ENCODE measurements at regions not wholly inside any gene's neighbourhood (a gene's known extent, or its start where the extent isn't known, plus 50 kb on each side); places are given as distances from the start of the nearest gene placed in this dataset.
"Not testable (repeated sequence)": the region's sequence is repeated elsewhere in the genome, so short reads cannot be mapped to it uniquely, and the experiment has no call there.

GRCh38 chr20:4625687-4626086, 60.6 kb upstream of the PRNP start:
- Mint-ChIP-seq H3K27ac (no peak overlapping the region), H3K27me3 (ENCODE audit: low read depth) (peaks cover 21% of the 10 kb centered on the region), H3K36me3 (no peaks in the 10 kb centered on the region), H3K9me3 (peaks cover 34% of the 10 kb centered on the region), H3K4me3 (no peak overlapping the region), H3K4me1 (peaks cover 4% of the 10 kb centered on the region)
- no peak for DNase-seq (ENCODE audit: low spot score in 2 of 2, unreplicated experiment in 2 of 2)
- TF ChIP-seq, protein P1, sequence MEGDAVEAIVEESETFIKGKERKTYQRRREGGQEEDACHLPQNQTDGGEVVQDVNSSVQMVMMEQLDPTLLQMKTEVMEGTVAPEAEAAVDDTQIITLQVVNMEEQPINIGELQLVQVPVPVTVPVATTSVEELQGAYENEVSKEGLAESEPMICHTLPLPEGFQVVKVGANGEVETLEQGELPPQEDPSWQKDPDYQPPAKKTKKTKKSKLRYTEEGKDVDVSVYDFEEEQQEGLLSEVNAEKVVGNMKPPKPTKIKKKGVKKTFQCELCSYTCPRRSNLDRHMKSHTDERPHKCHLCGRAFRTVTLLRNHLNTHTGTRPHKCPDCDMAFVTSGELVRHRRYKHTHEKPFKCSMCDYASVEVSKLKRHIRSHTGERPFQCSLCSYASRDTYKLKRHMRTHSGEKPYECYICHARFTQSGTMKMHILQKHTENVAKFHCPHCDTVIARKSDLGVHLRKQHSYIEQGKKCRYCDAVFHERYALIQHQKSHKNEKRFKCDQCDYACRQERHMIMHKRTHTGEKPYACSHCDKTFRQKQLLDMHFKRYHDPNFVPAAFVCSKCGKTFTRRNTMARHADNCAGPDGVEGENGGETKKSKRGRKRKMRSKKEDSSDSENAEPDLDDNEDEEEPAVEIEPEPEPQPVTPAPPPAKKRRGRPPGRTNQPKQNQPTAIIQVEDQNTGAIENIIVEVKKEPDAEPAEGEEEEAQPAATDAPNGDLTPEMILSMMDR (IDR thresholded peaks at IDR 0.05; ENCODE audit: unreplicated experiment), result no peak

- H3K4me1 Mint-ChIP-seq; DNase-seq (ENCODE audit: low spot score in 2 of 2, unreplicated experiment in 2 of 2); H3K4me3 Mint-ChIP-seq; H3K27ac Mint-ChIP-seq; H3K36me3 Mint-ChIP-seq: not testable (repeated sequence)
- peaks cover 34% of the 10 kb centered on the region for H3K9me3 Mint-ChIP-seq
- peaks cover 27% of the 10 kb centered on the region for H3K27me3 Mint-ChIP-seq (ENCODE audit: low read depth)
Observed at GRCh38 chr20:4624675-4625336, 61.5 kb upstream of the PRNP start.

DNA sequence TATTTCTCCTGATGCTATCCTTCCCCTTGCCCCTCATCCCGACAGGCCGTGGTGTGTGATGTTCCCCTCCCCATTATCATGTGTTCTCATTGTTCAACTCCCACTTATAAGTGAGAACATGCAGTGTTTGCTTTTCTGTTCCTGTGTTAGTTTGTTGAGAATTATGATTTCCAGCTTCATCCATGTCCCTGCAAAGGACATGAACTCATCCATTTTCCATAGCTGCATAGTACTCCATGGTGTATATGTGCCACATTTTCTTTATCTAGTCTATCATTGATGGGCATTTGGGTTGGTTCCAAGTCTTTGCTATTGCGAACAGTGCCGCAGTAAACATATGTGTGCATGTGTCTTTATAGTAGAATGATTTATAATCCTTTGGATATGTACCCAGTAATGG, 67.1 kb upstream of the PRNP start:
- H3K27ac Mint-ChIP-seq; H3K4me1 Mint-ChIP-seq; H3K36me3 Mint-ChIP-seq; H3K4me3 Mint-ChIP-seq; DNase-seq (ENCODE audit: low spot score in 2 of 2, unreplicated experiment in 2 of 2): not testable (repeated sequence)
- peaks cover 15% of the 10 kb centered on the region for H3K9me3 Mint-ChIP-seq
- peaks cover 40% of the 10 kb centered on the region for H3K27me3 Mint-ChIP-seq (ENCODE audit: low read depth)

DNA sequence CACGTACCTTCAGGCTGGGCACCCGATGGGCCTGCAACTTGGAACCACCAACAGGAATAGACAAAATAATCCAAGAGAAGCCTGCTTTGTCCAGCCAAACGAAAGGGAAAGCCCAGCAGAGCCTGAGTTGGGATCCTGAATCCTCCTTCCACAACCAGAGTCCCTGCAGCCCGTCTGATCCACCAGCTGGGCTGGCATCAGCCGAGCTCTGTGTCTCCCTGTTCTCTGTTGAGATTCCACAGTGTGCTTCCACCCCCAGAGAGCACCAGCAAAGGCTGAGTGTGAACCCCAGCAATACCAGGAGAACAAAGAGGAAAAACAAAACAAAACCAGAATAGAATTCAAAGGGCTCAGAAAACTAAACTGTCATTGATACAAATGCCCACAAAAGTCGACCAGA, 68.8 kb upstream of the PRNP start:
- no peak for DNase-seq (ENCODE audit: low spot score in 2 of 2, unreplicated experiment in 2 of 2)
- H3K27ac Mint-ChIP-seq, result no peak overlapping the region
- no peaks in the 10 kb centered on the region for H3K36me3 Mint-ChIP-seq
- H3K4me3 Mint-ChIP-seq, result no peak overlapping the region
- H3K9me3 Mint-ChIP-seq, result peaks cover 11% of the 10 kb centered on the region
- TF ChIP-seq, protein P1 (IDR thresholded peaks at IDR 0.05; ENCODE audit: unreplicated experiment), result no peak
- H3K4me1 Mint-ChIP-seq, result peaks cover 7% of the 10 kb centered on the region
- peaks cover 40% of the 10 kb centered on the region for H3K27me3 Mint-ChIP-seq (ENCODE audit: low read depth)

- peaks cover 36% of the 10 kb centered on the region for H3K27me3 Mint-ChIP-seq (ENCODE audit: low read depth)
- H3K4me1 Mint-ChIP-seq, result peaks cover 7% of the 10 kb centered on the region
- DNase-seq (ENCODE audit: low spot score in 2 of 2, unreplicated experiment in 2 of 2), result no peak
- no peak overlapping the region for H3K27ac Mint-ChIP-seq
- TF ChIP-seq, protein P1 (IDR thresholded peaks at IDR 0.05; ENCODE audit: unreplicated experiment), result no peak
- no peak overlapping the region for H3K4me3 Mint-ChIP-seq
- H3K9me3 Mint-ChIP-seq, result peaks cover 7% of the 10 kb centered on the region
- H3K36me3 Mint-ChIP-seq, result no peaks in the 10 kb centered on the region
Observed at GRCh38 chr20:4617019-4617418, 69.2 kb upstream of the PRNP start.

DNA sequence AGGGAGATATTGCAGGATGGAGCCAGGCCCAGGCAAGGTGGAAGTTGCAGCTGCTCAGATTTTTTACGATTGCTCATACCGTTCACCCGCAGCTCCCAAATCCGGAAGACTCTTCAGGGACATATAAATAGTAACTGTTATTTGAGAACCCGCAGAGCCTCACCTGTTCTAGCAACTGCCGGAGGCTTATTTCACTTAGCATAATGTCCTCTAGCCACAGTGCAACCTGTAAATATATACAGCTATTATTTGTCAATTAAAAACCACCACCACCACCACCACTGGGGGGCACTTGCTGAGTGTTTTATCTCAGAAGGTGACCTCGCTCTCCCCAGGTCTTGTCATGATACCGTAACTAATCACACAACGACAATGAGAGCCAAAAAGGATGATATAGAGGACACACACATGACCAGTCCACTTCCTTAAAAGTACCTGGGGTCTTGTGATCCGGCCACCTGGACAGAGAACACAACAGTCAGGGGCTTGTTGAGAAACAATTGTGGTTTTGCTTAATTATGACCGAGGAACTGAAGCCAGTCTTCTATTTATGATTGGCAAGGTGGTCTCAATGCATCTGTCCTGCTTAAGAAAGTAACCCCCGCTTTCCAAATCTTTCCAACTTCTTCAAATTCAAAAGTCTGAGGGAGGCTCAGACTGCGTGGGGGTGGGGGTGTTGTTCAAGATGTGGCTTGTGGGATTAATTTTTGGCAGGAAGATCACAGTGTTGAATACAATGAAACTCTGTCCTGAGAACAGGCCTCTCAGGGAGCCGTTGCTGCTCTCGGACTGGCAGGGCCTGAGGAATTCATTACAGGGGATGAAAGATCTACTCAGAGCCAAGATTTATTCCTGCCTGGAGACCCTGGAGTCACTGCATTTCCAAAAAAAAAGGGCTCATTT, 72.3 kb upstream of the PRNP start:
- no peak for DNase-seq (ENCODE audit: low spot score in 2 of 2, unreplicated experiment in 2 of 2)
- TF ChIP-seq, protein P1 (IDR thresholded peaks at IDR 0.05; ENCODE audit: unreplicated experiment), result no peak
- H3K4me1 Mint-ChIP-seq, result peaks cover 7% of the 10 kb centered on the region
- H3K27ac Mint-ChIP-seq, result no peak overlapping the region
- no peaks in the 10 kb centered on the region for H3K9me3 Mint-ChIP-seq
- peaks cover 10% of the 10 kb centered on the region for H3K27me3 Mint-ChIP-seq (ENCODE audit: low read depth)
- no peak overlapping the region for H3K4me3 Mint-ChIP-seq
- H3K36me3 Mint-ChIP-seq, result no peaks in the 10 kb centered on the region

Data from mesothelial cell of epicardium (in vitro differentiated cells).